Body of pancreas (tissue), 4 donors: ENCODE measurements at regions not wholly inside any gene's neighbourhood (a gene's known extent, or its start where the extent isn't known, plus 50 kb on each side); places are given as distances from the start of the nearest gene placed in this dataset.

Source experiments
- ATAC-seq: fragments of 150-250 bp; one replicate; pipeline ENCODE4 v1.9.1; 2016
- DNase-seq, 4 donors: peaks; one replicate each; pipeline ENCODE4 v3.0.0-alpha.2; 2019
- H3K27ac ChIP-seq, 4 donors: fragments of 200-600 bp; sonication (generic); 1 replicate in 3 of 4; 2 replicates in 1 of 4; pipeline versions ENCODE4 v1.5.1 to v1.6.1; 2016 to 2019; ENCODE audit warnings: mild to moderate bottlenecking in 1 of 4, mixed read lengths in 1 of 4, moderate library complexity in 1 of 4
- H3K27me3 ChIP-seq, 2 donors: fragments of 200-600 bp; sonication (generic); one replicate each; pipeline ENCODE4 v1.6.0; 2016; ENCODE audit warnings: mild to moderate bottlenecking in 1 of 2
- H3K36me3 ChIP-seq, 2 donors: fragments of 200-600 bp; sonication (generic); replicated peaks in 1 of 2; 2 replicates each; pipeline ENCODE4 v1.5.1; 2016; ENCODE audit warnings: low read depth in 2 of 2; ENCODE audit not compliant: insufficient read depth in 1 of 2
- H3K4me1 ChIP-seq: fragments of 200-600 bp; sonication (generic); one replicate; pipeline ENCODE4 v1.6.0; 2016
- H3K4me3 ChIP-seq, 2 donors: fragments of 200-600 bp; sonication (generic); 1 replicate in 1 of 2; 2 replicates in 1 of 2; pipeline ENCODE4 v1.5.1; 2016 to 2019
- H3K9me3 ChIP-seq, 3 donors: fragments of 200-600 bp; sonication (generic); 1 replicate in 2 of 3; 2 replicates in 1 of 3; pipeline ENCODE4 v1.5.1; 2016
- CTCF ChIP-seq, 7 experiments: fragments of 450-650 bp in 4 of 7; fragments of 200-600 bp in 3 of 7; sonication (generic) in 3 of 7; IDR thresholded peaks; one replicate each; pipeline ENCODE4 v1.5.1; 2016 to 2019; ENCODE audit warnings: antibody characterized with exemption in 7 of 7
- POLR2A ChIP-seq, 3 donors: fragments of 450-650 bp; IDR thresholded peaks; one replicate each; pipeline ENCODE4 v1.6.1; 2016; ENCODE audit warnings: antibody characterized with exemption in 3 of 3, mild to moderate bottlenecking in 2 of 3
- WGBS, 2 donors: methylation state at CpG; one replicate each; pipeline ENCODE4 v1.1.5; 2017; 5-methylcytosine and 5-hydroxymethylcytosine counted together
- intact Hi-C: fragments of 100-400 bp; cut with DNase I; formaldehyde crosslinking; loops from one replicate; pipeline ENCODE4 v1.15.1; 2023

- Histone ChIP-seq H3K36me3 (no peaks in the 10 kb centered on the region), H3K4me3 (no peak overlapping the region), H3K4me1 (no peaks in the 10 kb centered on the region), H3K9me3 (no peaks in the 10 kb centered on the region), H3K27me3 (no peaks in the 10 kb centered on the region), H3K27ac (no peak overlapping the region)
- DNase-seq (no peak), ATAC-seq (no peak)
- no peak for TF ChIP-seq CTCF (IDR thresholded peaks at IDR 0.05)
- TF ChIP-seq POLR2A (IDR thresholded peaks at IDR 0.05) = no peak
- 78 to 83% methylated on average over 7 of the region's 7 CpGs for WGBS, 2 donors
- intact Hi-C loops = no loop called here
Measured at GRCh38 chr6:151167034-151167433, 72.7 kb upstream of the AKAP12 start.

GRCh38 chr6:151170622-151171246 lies 69.0 kb upstream of the AKAP12 start:
- TF ChIP-seq POLR2A (IDR thresholded peaks at IDR 0.05) (no peak), CTCF (IDR thresholded peaks at IDR 0.05) (no peak)
- Histone ChIP-seq H3K4me3 (no peak overlapping the region), H3K4me1 (no peaks in the 10 kb centered on the region), H3K27me3 (no peaks in the 10 kb centered on the region), H3K36me3 (no peaks in the 10 kb centered on the region), H3K9me3 (no peaks in the 10 kb centered on the region), H3K27ac (no peak overlapping the region)
- intact Hi-C loops = no loop called here
- 71 to 72% methylated on average over 10 of the region's 10 CpGs for WGBS, 2 donors
- ATAC-seq (no peak), DNase-seq (no peak)

GRCh38 chr6:151172751-151173150 lies 67.0 kb upstream of the AKAP12 start:
- H3K9me3 ChIP-seq = no peaks in the 10 kb centered on the region
- DNase-seq = no peak
- TF ChIP-seq POLR2A (IDR thresholded peaks at IDR 0.05) = no peak
- TF ChIP-seq CTCF (IDR thresholded peaks at IDR 0.05) = no peak
- H3K27me3 ChIP-seq = no peaks in the 10 kb centered on the region
- no peak overlapping the region for H3K27ac ChIP-seq
- ATAC-seq = no peak
- no peaks in the 10 kb centered on the region for H3K36me3 ChIP-seq
- 45 to 76% methylated on average over 3 of the region's 3 CpGs for WGBS, 2 donors
- no peak overlapping the region for H3K4me3 ChIP-seq
- intact Hi-C loops = no loop called here
- no peaks in the 10 kb centered on the region for H3K4me1 ChIP-seq

DNA sequence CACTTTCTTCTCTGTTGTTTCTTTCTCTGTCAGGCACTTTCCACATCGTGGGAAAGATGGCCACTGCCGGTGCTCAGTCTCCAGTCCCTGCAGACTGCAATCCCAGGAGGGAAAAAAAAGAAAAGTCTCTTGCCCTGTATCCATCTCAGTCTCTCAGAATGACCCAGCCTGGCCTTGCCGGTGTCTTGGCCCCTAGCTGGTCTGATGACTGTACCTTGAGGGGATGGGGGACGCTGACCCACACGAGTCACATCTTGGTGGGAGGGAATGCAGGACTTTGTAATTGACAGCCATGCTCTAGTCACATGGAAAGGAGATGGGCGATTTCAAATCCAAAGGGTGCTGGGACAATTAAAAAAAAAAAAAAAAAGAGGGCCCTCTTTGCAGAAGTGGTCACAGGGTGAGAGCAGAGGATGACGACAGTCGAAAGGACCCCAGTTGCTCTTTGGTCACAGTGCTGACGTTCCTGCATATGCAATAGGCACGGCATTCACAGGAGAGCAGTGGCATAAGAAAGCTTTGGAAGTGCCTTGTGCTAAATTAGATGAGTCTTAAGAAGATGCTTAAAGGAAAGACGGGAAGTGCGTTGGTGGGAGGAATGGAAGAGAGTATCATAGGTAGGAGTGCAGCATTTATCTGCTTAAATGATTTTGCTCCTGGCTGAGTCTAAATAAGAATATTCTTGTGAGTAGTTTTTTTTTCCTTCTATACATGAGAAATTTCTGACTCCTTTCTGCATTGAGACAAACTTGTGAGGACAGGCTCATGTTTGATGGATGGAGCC lies 63.9 kb upstream of the AKAP12 start:
- no peak overlapping the region for H3K4me3 ChIP-seq
- H3K27ac ChIP-seq = no peak overlapping the region
- ATAC-seq (no peak), DNase-seq (no peak)
- H3K4me1 ChIP-seq = no peaks in the 10 kb centered on the region
- H3K9me3 ChIP-seq = no peaks in the 10 kb centered on the region
- 65 to 67% methylated on average over 12 of the region's 12 CpGs for WGBS, 2 donors
- no peaks in the 10 kb centered on the region for H3K36me3 ChIP-seq
- intact Hi-C loops = no loop called here
- TF ChIP-seq CTCF (IDR thresholded peaks at IDR 0.05) (no peak), POLR2A (IDR thresholded peaks at IDR 0.05) (no peak)
- H3K27me3 ChIP-seq = no peaks in the 10 kb centered on the region
